NCI-H2227 (cell line): ENCODE measurements at regions not wholly inside any gene's neighbourhood (a gene's known extent, or its start where the extent isn't known, plus 50 kb on each side); places are given as distances from the start of the nearest gene placed in this dataset.
"Not testable (repeated sequence)": the region's sequence is repeated elsewhere in the genome, so short reads cannot be mapped to it uniquely, and the experiment has no call there.

Experiments
- DNase-seq: peaks from one replicate; lab custom pipeline; 2025; ENCODE audit not compliant: unreplicated experiment; lab: John Stamatoyannopoulos, UW

- DNase-seq = not testable (repeated sequence)
Observed at GRCh38 chr16:21363550-21364223, 85.6 kb upstream of the CRYM start.

DNA sequence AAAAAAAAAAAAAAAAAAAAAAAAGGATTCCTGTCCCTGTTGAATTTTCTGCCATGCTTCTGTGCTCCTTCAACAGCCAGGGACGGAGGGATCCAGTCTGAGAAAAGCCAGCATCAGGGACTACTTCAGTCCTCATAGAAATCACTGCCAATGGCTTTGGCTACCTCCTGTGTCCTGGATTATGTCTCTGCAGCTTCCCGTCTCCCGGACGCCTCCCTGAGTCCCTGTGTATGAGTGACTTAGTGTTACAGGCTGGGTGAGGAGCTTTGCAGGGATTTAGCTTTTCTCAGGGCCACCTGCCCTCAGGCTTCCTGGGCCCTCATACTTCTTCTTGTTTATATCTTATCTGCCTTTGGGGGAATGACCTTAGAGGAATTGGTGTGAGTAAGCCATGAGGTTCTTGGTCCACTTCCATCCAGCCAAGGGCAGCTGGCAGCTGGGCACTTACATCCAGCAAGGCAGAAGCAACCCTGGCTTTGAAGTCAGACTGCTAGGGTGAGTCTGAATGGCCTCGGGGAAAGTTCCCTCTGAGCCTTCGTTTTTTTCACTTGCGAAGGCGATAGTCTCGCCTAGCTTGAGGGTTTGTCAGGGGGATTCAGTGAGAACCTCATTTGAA lies 83.6 kb upstream of the CRYM start:
- not testable (repeated sequence) for DNase-seq

DNA sequence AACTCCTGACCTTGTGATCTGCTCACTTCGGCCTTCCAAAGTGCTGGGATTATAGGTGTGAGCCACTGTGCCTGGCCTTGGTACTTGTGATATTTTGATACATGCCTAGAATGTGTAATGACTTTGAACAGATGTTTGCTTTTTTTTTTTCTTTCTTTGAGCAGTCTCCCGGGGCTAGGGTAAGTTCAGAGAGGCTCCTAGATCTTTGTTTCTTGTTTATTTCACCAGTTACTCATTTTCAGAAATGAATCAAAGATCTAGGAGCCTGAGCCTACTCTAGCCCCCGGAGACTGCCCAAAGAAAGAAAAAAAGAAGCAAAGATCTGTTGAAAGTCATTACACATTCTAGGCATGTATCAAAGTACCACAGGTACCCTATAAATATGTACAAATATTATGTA lies 83.0 kb upstream of the CRYM start:
- not testable (repeated sequence) for DNase-seq

DNA sequence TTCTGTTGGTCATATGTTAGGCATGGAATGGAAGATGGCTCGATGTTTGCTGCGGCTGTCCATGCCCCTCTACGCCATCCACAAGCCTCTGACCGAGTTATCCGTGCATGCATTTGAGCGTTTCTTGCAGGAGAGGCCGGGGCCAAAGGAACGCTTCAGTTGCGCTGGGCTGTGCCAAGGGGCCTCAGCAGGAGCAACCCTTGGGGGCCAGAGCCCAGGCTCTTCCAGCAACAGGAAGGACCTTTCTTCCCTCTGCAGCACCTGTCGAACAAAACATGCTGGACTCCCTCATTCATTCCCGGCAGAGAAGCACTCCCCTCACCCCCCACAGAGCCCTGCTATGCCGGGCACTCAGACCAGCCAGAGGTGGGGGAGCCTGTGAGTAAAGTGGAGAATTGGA lies 81.4 kb upstream of the CRYM start:
- not testable (repeated sequence) for DNase-seq

GRCh38 chr16:21358261-21358795 lies 80.2 kb upstream of the CRYM start:
- DNase-seq = not testable (repeated sequence)

DNA sequence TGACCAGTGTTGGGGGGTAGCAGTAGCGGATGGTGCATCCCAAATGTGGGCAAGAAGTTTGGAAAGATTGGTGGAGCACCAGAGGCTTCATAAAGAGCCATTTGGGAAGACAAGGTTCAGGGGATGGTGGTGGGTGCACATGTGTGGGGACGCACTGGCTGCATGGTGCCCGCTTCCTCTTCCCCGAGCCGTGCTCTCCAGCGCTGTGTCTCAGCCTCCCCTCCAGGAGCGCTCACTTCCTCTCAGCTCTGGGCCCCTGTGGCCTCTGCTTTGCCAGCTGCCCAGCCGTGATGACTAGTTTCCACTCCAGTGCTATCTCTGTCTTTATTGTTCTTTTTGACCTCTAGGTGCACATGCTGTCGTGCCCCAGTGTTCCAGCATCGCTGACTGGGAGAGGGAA lies 78.2 kb upstream of the CRYM start:
- not testable (repeated sequence) for DNase-seq

DNA sequence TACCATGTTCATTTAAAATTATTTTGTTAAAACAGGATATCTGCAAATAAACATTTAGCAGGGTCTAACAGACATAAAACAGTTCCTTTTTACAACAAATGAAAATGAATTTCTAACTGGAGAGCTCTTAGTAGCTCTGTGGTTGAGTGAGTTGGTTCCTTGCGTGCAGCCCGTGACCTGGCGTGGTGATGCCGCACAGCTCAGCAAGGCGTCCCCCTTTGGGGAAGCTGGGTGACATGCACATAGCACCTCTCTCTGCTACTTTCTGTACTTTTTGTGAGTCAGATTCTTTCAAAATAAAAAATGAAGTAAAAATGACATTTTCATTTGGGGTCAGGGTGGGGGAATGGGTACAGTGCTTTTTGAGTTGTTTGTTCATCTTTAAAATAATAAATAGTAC lies 73.3 kb upstream of the CRYM start:
- not testable (repeated sequence) for DNase-seq

DNA sequence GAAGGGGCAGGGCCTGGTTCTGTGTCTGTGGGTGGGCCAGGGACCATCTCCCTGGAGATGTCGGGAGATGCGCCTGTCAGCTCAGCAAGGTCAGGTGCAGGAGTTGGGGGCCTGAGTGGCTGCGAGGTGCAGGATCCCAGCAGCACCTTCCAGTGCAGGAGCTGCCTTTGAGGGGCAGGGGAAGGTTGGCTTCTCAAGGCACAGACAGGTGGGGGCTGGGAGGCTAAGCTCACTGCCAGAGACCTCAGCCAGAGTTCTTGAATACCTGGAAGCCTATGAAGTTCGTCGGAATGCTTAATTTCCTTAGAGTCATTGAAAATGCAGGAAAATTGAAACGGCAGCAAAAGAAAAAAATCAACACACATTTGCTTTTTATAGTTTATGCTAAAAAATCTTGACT lies 72.8 kb upstream of the CRYM start:
- DNase-seq = not testable (repeated sequence)

DNA sequence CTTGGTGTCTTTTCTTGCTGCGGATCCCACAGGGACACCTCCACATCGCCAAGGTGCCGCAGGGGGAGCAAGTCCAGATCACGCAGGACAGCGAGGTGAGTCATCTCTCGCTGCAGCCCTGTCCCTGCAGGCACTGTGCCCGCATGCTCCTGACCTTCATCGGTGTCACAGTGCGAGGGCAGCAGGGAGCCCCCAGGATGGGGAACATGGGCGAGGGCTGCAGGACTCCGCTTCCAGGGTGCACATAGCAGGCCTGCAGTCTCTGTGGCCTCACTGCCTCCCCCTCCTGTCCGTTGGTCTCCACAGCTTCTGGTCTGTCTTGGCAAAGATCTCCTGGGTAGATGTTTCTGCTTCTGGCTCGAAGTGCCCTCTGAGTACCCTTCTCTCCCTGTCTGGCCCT lies 71.2 kb upstream of the CRYM start:
- not testable (repeated sequence) for DNase-seq

- not testable (repeated sequence) for DNase-seq
Observed at GRCh38 chr16:21348815-21349214, 70.7 kb upstream of the CRYM start.

DNA sequence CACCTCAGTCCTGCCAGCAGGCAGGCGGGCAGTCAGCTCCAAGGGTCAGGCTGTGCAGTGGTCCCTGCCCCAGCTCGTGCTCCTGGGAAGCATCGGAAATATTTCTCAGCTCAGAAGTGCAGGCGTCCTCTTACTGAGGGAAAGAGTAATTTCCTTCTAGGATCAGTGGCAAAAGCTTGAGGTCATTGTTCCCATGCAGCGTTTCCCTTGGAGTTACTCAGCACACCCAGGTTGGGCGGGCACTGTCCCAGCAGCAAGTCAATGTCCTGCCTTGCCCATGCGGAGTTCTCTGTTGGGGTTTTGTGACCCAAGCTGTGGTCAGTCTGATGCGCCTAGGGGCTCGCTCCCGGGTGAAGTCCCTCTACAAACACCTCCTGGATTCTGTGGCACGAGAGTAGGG lies 69.4 kb upstream of the CRYM start:
- DNase-seq = not testable (repeated sequence)

GRCh38 chr16:21346756-21347491 lies 68.8 kb upstream of the CRYM start:
- not testable (repeated sequence) for DNase-seq

GRCh38 chr16:21344361-21344912 lies 66.3 kb upstream of the CRYM start:
- DNase-seq = not testable (repeated sequence)

GRCh38 chr16:21341101-21341500 lies 63.0 kb upstream of the CRYM start:
- DNase-seq = no peak

GRCh38 chr16:21339941-21340340 lies 61.9 kb upstream of the CRYM start:
- DNase-seq = no peak

- no peak for DNase-seq
Observed at GRCh38 chr16:21339269-21339641, 61.2 kb upstream of the CRYM start.

DNA sequence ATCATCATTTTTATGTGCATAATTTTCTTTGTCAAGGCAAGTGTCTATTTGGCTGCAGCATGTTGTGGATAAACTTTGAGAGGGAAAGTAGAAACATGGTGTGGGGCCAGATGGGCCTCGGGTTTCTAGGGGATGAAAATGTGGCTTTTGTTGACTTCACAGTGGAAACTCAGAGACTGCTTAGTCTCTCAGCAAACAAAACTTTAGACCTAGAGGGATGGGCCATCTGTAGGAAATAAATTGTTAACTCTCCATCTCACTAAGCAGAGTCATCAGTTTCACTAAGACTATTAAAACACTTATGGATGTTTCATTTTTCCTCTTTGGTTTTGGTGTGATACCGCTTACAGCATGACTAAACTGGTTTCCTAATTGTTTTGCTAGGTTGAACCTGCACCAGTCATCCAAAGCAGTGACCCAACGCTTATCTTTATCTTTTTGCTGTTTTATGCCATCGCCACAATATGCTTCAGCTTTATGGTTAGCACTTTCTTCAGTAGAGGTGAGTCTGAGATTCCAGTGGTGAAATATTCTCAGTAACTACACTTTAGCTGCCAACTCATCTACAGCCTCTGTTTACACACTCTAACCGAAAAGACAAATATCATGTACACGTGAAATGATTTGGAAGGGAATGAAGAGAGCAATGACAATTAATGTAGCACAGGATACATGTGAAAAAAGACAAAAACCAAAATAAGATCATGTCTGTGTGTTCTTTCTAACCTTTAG lies 60.6 kb upstream of the CRYM start:
- no peak for DNase-seq

- DNase-seq = no peak
Observed at GRCh38 chr16:21336231-21336630, 58.1 kb upstream of the CRYM start.

- not testable (repeated sequence) for DNase-seq
Observed at GRCh38 chr16:21334188-21335146, 56.4 kb upstream of the CRYM start.

DNA sequence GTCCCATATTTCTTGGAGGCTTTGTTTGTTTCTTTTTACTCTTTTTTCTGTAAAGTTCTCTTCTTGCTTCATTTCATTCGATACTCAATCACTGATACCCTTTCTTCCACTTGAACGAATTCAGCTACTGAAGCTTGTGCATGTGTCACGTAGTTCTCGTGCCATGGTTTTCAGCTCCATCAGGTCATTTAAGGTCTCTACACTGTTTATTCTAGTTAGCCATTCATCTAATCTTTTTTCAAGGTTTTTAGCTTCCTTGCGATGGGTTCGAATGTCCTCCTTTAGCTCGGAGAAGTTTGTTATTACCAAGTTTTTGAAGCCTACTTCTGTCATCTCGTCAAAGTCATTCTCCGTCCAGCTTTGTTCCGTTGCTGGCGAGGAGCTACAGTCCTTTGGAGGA lies 55.6 kb upstream of the CRYM start:
- not testable (repeated sequence) for DNase-seq
